Adrenal gland (tissue), 9 donors: ENCODE measurements at regions not wholly inside any gene's neighbourhood (a gene's known extent, or its start where the extent isn't known, plus 50 kb on each side); places are given as distances from the start of the nearest gene placed in this dataset.

Source experiments
- DNase-seq, 7 donors: peaks; one replicate each; pipeline ENCODE4 v3.0.0-alpha.2; 2019 to 2020
- H3K27ac ChIP-seq, 5 donors: fragments of 200-600 bp; sonication (generic) in 4 of 5; 1 replicate in 3 of 5; 2 replicates in 2 of 5; pipeline versions ENCODE4 v1.5.1 to v1.8.0; 2016 to 2020; ENCODE audit warnings: mild to moderate bottlenecking in 1 of 5
- H3K27me3 ChIP-seq: fragments of 200-600 bp; 2 replicates; pipeline ENCODE4 v1.8.0; 2021
- H3K36me3 ChIP-seq, 2 donors: fragments of 200-600 bp; replicated peaks in 1 of 2; 1 replicate in 1 of 2; 2 replicates in 1 of 2; pipeline versions ENCODE4 v1.5.1 to v1.8.0; 2018 to 2022
- H3K4me1 ChIP-seq, 2 donors: fragments of 200-600 bp; replicated peaks in 1 of 2; 1 replicate in 1 of 2; 2 replicates in 1 of 2; pipeline versions ENCODE4 v1.5.1 to v1.8.0; 2018 to 2021
- H3K4me3 ChIP-seq, 4 donors: fragments of 200-600 bp; sonication (generic) in 3 of 4; one replicate each; pipeline ENCODE4 v1.5.1; 2016 to 2018
- H3K9me3 ChIP-seq, 3 donors: fragments of 200-600 bp; sonication (generic) in 1 of 3; replicated peaks in 1 of 3; 1 replicate in 2 of 3; 2 replicates in 1 of 3; pipeline versions ENCODE4 v1.5.1 to v1.8.0; 2016 to 2021
- POLR2A ChIP-seq, 2 donors: fragments of 450-650 bp; IDR thresholded peaks; one replicate each; pipeline ENCODE4 v1.6.1; 2017; ENCODE audit warnings: antibody characterized with exemption in 2 of 2, mild to moderate bottlenecking in 2 of 2, moderate library complexity in 1 of 2
- WGBS, 4 donors: extraction: QIAGEN DNeasy Blood & Tissue Kit in 2 of 4; methylation state at CpG; one replicate each; pipeline versions ENCODE4 v1.1.5 to v1.1.7; 2013 to 2017; 5-methylcytosine and 5-hydroxymethylcytosine counted together
- intact Hi-C, 2 donors: fragments of 100-400 bp; cut with DNase I; formaldehyde crosslinking; loops; one replicate each; pipeline versions ENCODE4 v1.14.1 to v1.15.0; 2022 to 2023
- TF ChIP-seq, protein P1 (sequence below), 6 experiments: fragments of 450-650 bp in 4 of 6; fragments of 200-600 bp in 2 of 6; sonication (generic) in 1 of 6; IDR thresholded peaks; 1 replicate in 5 of 6; 2 replicates in 1 of 6; pipeline versions ENCODE4 v1.5.1 to v1.8.0; 2016 to 2021; ENCODE audit warnings: antibody characterized with exemption in 6 of 6, mild to moderate bottlenecking in 2 of 6, moderate library complexity in 1 of 6
- donor health status: healthy with polysubstance abuse.
- donor health status: Bipolar disorder and iron deficiency.
- donor health status: DM: yes; HTN: yes; CAD: no.
- donor health status: DM: no; HTN: no; CAD: no.
- donor health status: DM: no; HTN: no; CAD: no.

DNA sequence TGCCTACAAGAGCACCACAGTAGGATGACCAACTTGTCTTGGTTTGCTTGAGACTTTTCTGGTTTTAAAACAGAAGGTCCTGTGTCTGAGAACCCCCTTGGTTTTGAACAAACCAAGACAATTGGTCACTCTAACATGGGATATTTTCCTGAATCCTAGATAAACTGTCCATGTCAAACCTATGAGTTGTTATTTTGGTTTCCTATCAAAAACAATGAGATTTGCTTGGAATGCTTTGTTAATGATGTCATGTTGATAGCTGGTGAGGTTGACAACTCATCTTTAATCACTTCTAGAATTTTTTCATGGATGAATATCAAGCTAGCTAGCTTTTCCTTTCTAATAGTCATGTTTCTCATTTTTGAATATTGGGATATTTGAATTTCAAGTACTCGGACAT, 518.3 kb upstream of the ARX start:
- DNase-seq: no peak
- 0 to 62% (median 35%) methylated on average over 1 of the region's 1 CpG; no CpG with 5 or more reads in 1 of the 4 donors for WGBS, 4 donors
- Histone ChIP-seq H3K27me3 (no peaks in the 10 kb centered on the region), H3K4me3 (no peak overlapping the region), H3K27ac (no peak overlapping the region), H3K9me3 (no peaks in the 10 kb centered on the region), H3K4me1 (no peaks in the 10 kb centered on the region), H3K36me3 (no peaks in the 10 kb centered on the region)
- no peak for TF ChIP-seq POLR2A (IDR thresholded peaks at IDR 0.05)
- TF ChIP-seq, protein P1, sequence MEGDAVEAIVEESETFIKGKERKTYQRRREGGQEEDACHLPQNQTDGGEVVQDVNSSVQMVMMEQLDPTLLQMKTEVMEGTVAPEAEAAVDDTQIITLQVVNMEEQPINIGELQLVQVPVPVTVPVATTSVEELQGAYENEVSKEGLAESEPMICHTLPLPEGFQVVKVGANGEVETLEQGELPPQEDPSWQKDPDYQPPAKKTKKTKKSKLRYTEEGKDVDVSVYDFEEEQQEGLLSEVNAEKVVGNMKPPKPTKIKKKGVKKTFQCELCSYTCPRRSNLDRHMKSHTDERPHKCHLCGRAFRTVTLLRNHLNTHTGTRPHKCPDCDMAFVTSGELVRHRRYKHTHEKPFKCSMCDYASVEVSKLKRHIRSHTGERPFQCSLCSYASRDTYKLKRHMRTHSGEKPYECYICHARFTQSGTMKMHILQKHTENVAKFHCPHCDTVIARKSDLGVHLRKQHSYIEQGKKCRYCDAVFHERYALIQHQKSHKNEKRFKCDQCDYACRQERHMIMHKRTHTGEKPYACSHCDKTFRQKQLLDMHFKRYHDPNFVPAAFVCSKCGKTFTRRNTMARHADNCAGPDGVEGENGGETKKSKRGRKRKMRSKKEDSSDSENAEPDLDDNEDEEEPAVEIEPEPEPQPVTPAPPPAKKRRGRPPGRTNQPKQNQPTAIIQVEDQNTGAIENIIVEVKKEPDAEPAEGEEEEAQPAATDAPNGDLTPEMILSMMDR (IDR thresholded peaks at IDR 0.05): no peak
- intact Hi-C loops: no loop called here

DNA sequence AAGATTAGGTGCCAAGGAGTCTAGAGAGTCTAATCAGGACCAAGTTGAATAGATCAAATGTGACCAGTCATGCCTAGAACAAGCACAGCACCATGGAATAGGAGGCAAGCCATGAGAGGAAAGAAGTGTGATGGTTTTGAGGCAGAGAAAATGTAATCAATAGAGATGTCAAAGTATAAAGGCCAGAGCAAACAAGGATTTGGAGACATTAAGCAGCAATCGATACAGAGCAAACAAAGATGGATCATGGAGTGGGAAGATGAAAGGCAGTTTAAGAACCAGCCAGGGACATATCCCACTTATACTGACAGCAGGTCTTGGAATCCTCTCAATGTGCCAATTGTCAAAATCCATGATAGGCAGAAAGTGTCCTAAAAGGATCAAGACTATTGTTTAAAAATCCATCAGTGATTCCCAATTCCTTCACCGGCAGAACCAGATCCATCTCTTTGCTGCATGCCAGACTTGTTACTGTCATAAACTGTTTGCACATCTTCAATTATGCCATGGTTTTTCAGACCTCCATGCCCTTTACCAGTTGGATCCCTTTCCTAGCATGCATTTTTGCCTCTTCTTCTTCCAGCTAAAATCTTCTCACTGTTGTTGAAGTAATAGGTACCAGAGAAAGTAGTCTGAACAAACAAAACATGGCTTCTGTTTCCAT, 520.7 kb upstream of the ARX start:
- H3K9me3 ChIP-seq: no peaks in the 10 kb centered on the region
- TF ChIP-seq, protein P1 (IDR thresholded peaks at IDR 0.05): no peak
- no peak for TF ChIP-seq POLR2A (IDR thresholded peaks at IDR 0.05)
- no peaks in the 10 kb centered on the region for H3K4me1 ChIP-seq
- 77 to 89% (median 81%) methylated on average over 1 to 2 of the region's 2 CpGs for WGBS, 4 donors
- no peaks in the 10 kb centered on the region for H3K27me3 ChIP-seq
- no peak for DNase-seq
- no peak overlapping the region for H3K4me3 ChIP-seq
- intact Hi-C loops: no loop called here
- no peak overlapping the region for H3K27ac ChIP-seq
- no peaks in the 10 kb centered on the region for H3K36me3 ChIP-seq

DNA sequence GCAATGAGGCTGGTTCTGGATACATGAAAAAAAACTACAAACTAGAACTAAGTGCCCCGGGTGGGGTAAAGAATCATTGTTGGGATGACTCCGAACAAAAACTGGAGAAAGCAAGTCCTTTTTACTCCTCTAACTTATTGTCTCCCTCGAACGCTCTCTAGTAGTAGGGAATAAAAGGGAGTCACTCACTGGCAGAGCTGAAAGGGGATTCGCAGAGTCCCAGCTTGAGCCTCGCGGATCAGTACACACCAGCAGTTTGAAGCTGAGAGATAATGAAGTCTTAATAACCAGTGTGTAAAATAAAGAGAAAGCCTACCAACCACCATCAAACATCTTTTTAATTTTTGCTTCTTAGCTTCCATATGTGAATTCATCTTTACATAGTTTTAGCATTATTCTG, 521.9 kb upstream of the ARX start:
- Histone ChIP-seq H3K4me1 (no peaks in the 10 kb centered on the region), H3K9me3 (no peaks in the 10 kb centered on the region), H3K27me3 (no peaks in the 10 kb centered on the region), H3K36me3 (no peaks in the 10 kb centered on the region), H3K27ac (no peak overlapping the region), H3K4me3 (no peak overlapping the region)
- TF ChIP-seq, protein P1 (IDR thresholded peaks at IDR 0.05): no peak
- TF ChIP-seq POLR2A (IDR thresholded peaks at IDR 0.05): no peak
- WGBS, 4 donors: 72 to 83% (median 80%) methylated on average over 7 of the region's 7 CpGs
- intact Hi-C loops: no loop called here
- DNase-seq: no peak

DNA sequence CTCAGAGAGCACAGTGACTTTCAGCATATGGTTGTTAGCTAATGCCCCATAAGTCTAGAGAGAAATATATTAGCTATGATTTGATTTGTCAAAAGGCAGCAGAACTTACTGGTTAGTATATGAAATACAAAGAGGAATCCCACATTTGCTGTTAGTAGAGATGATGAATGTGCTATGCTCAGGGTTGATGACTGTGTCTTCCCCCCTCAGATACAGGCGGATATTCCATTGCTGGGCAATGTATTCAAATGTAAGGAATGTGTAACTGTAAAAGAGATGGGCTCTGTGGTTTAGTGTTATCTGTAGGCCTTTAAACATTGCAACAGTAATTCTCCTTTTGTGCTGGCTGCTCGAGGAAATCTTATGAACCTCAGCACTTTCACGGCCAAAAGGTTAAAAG, 528.9 kb upstream of the ARX start:
- Histone ChIP-seq H3K27ac (no peak overlapping the region), H3K4me3 (no peak overlapping the region), H3K4me1 (no peaks in the 10 kb centered on the region), H3K36me3 (no peaks in the 10 kb centered on the region), H3K9me3 (no peaks in the 10 kb centered on the region), H3K27me3 (no peaks in the 10 kb centered on the region)
- no peak for DNase-seq
- WGBS, 4 donors: 27 to 54% (median 44%) methylated on average over 3 of the region's 3 CpGs
- TF ChIP-seq POLR2A (IDR thresholded peaks at IDR 0.05): no peak
- TF ChIP-seq, protein P1 (IDR thresholded peaks at IDR 0.05): no peak
- intact Hi-C loops: no loop called here
